M059J (cell line): ENCODE measurements at regions not wholly inside any gene's neighbourhood (a gene's known extent, or its start where the extent isn't known, plus 50 kb on each side); places are given as distances from the start of the nearest gene placed in this dataset.
"Not testable (repeated sequence)": the region's sequence is repeated elsewhere in the genome, so short reads cannot be mapped to it uniquely, and the experiment has no call there.

Experiments used
- DNase-seq: peaks from one replicate; pipeline ENCODE4 v3.0.0-alpha.2; 2012; ENCODE audit warnings: low read depth

DNA sequence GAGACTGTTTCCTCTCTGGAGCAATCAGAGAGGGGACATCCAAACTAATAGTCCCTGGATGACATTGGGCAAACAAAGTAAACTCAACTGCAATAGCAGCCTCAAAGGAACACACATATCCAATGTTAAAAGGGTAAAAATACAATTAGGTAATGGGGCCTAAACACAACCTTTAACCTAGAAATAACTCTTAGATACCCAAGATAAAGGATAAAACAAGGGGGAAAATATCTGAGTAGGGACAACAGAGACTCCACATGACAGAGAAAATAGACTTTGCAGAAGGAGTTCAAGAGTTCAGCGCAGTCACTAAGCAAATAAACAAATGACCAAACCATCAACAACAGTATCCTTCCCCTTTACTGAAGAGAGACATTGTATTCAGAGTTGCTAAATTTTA lies 149.3 kb downstream of the FBXO4 start:
- peak; percentile 19 for DNase-seq

DNA sequence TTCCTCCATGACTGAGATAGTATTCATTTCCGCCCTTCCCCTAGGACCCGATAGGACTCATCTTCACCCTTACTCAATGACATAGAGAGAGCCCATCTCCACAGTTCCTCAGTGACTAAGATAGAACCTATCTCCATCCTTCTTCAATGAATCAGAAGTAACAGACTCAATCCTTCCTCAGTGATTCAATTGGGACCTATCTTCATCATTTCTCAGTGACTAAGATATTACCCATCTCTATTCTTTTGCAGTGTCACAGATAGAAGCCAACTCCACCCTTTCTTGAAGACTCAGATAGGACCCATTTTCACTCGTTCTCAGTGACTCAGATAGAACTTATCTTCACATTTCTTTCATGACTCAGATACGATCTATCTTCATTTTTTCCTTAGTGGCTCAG lies 164.6 kb downstream of the FBXO4 start:
- no peak for DNase-seq

DNA sequence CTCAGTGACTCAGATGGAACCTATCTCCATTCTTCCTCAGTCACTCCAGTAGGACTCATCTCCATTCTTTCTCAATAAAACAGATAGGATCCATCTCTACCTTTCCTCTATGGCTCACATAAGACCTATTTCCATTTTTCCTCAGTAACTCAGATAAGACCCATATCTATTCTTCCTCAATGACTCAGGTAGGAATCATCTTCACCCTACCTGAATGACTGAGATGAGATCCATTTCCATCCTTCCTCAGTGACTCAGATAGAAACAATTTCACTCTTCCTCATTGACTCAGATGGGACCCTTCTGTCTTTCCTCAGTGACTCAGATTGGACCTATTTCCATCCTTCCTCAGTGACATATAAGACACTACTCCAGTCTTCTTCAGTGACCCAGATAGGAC lies 165.1 kb downstream of the FBXO4 start:
- DNase-seq = no peak

DNA sequence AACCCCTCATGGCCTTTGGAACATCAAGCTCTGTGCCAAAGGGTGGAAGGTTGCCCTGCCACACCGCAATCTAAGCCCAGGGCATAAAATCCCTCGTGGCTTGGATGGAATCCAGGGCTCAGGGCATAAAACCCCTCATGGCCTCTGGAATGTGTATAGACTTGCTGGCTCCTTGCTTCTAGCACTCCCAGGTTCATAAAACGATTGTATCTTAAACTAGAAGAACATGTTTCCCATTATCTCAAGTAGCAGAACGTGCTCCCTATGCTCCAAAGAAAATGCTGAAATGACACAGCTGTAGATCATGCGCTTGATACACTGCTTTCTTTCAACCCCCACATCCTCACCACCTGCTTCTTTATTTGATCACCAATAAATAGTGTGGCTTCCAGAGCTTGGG lies 174.8 kb downstream of the FBXO4 start:
- peak; percentile 18 for DNase-seq

DNA sequence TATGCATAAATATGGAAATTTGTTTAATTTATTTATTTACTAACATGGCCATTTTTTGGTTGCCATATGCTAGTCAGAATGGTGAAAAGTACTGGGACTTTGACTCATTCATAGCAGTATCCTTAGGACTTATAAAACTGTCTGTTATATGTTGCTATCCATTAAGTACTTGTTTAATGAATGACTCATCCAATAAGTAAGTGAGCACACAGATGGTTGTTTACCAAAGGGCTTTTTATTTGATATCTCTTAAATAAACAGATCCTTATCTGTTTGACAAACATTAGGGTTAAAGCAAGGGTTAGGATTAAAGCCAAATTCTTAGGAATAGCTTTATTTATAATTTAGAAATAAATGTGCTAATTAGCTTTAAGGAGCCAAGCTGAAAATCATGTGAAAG lies 183.4 kb downstream of the FBXO4 start:
- peak; percentile 55 for DNase-seq

DNA sequence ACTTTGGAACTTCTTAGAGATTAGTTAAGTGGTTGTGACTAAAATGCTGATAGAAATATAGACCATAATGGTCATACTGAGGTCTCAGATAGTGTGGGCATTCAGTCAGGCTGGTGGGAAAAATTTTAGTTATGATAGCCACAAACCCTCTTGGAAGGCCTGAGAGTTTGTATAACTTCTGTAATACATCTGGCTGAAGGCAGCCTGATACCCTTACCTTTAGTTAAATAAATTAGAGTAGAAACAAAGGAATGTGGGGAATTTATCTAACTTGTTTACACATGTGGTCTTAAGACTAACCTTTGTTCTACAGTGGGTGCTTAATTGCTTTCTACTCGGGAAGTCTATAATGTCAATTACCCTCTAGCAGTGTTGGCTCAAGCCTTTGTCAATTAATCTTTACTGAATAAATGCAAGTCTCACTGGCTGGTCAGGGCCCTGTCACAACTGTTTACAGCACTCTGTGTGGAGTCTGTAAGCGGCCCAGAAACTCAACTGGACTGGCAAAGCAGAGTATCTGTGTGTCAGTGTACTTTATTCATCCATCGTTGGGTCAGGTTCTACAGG lies 184.0 kb downstream of the FBXO4 start:
- peak; percentile 62 for DNase-seq

DNA sequence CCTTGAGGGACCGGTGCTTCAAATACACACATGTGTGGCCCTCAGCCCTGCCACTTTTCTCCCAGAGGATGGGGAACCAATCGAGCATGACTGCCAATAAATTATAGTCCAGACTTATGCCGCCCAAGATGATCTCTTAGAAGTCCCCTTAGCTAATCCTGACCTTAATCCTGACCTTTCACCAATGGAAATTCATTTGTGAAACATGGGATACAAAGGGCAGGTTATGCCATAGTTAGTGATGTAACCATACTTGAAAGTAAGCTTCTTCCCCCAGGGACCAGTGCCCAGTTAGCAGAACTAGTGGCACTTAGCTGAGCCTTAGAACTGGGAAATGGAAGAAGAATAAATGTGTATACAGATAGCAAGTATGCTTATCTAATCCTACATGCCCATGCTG lies 190.6 kb downstream of the FBXO4 start:
- not testable (repeated sequence) for DNase-seq

DNA sequence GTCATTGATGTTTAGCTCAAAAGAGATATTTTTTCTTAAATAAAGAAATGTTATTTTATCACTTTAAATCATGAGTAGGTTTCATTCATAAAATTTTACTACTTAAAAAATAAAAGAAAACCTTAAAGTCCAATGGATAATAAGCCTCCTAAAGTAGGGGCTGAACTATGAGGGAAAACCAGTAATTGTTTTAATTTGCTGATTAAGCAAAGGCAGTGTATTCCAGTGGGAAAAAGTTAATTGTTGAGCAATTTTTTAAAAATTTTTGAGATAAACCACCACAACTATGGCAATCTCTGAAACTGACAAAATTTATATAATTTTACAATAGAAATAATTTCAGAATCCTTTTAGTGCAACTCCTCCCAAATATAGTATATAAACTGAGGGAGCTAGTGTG lies 195.0 kb downstream of the FBXO4 start:
- DNase-seq = no peak

DNA sequence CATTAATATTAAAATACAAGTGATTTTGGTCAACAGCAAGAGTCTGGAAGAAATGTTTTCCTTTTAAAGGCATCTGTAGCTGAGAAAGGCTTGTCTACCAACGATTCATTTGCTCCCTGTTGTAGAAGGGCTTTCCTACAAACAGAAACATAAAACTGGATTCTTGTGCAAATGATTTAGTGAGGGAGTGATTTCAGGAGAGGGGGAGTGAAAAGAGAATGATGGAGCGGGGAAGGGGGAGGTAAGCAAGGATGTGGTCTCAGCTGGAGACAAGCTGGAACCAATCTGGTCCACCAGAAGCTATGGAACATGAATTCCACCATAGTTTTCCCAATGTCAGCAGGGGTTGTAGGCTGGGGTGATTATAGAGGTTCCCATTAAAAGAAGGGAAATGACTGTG lies 196.3 kb downstream of the FBXO4 start:
- DNase-seq = no peak

DNA sequence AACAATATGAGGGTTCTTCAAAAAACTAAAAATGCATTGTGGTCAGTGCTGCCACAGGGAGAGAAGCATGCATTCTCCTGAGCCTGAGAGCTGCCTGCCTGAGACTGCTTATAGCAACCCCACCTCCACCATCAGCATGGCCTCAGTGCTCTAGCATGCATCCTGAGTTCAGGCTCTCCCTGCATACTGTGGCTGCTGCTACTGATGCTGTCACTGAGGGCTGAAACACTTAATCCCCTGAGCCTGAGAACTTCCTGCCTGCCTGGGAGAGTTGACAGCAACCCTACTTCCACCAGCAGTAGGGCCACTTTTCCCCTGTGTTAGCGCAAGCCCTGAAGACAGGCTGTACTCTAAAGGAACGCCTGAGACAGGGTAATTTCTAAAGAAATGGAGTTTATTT lies 206.0 kb downstream of the FBXO4 start:
- no peak for DNase-seq

DNA sequence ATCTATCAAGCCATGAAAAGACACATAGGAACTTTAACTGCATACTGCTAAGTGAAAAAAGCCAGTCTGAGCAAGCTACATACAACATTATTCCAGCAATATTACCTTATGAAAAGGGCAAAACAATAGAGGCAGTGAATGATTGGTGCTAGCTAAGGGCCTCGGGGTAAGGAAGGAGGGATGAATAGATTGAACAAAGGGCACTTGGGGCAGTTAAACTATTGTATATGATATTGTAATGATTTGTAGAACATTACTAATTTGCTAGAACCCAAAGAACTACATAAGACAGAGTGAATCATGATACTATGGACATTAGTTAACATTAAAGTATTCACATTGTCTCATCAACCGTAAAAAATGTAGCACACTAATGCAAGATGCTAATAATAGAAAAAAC lies 218.3 kb downstream of the FBXO4 start:
- no peak for DNase-seq

DNA sequence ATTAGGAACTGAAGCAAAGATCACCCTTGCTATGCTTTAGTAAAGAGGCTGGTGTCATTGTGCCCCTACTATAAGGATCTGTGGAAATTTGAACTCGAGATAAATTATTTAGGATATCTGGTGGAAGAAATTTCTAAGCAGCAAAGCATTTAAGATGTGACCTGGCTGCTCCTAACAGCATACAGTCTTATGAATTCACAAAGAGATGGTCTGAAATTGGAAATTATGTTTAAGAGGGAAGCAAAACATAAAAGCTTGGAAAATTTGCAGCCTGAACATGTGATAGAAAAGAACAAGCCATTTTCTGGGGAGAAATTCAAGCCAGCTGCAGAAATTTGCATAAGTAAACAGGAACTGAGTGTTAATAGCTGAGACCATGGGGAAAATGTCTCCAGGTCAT lies 223.7 kb downstream of the FBXO4 start:
- no peak for DNase-seq

DNA sequence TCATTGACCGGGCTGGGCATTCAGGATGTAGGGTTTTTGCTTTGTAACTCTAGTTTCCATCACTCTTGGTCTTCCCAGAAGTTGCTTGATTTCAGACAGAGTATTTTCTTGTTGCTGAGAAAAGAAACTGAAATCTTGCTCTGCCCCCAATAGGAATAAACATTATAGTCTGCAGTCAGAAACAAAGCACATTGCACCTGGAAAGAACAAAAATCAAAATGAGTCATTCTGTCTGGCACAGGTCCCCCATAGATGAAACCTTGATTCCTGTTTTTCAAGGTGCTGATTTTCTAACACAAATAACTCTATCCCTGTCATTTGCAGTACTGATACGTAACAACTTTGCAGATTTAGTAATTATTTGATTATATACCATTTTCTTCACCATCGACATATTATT lies 232.1 kb downstream of the FBXO4 start:
- DNase-seq = no peak

DNA sequence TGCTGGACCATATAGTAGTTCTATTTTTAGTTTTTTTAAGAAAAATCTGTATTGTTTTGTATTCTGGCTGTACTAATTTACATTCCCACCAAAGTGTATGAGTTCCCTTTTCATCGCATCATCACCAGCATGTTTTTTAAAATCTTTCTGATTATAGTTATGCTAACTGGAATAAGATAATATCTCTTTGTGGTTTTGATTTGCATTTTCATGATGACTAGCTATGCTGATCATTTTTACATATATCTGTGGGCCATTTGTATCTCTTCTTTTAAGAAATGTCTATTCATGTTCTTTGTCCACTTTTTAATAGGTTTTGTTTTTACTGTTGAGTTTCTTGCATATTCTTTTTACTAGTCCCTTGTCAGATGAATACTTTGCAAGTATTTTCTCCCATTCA lies 238.0 kb downstream of the FBXO4 start:
- no peak for DNase-seq

DNA sequence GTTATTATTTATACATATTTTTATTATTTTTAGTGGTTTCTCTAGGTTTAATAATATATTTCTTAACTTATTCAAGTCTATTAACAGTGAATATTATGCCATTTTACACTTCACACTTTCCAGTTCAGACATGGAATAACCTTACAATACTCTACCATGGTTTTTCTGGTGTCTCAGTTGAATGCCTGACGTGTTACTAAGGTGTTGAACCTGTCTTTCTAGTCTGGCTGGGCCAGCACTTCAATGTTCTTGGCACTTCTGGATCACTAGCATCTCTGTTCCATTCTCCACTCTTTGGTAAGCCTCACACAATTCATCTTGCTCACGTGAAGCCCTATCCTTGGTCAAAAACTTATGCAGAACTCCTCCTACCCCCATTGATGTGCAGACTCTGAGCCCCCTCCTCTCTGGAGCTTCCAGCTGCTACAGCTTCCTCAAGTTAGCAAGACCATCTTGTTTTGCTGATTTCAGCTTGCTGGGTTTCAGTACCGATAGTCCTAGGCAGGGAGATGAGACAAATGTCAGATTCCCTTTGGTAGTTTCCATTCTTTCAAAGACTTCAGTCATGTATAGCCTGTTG lies 243.1 kb downstream of the FBXO4 start:
- no peak for DNase-seq

DNA sequence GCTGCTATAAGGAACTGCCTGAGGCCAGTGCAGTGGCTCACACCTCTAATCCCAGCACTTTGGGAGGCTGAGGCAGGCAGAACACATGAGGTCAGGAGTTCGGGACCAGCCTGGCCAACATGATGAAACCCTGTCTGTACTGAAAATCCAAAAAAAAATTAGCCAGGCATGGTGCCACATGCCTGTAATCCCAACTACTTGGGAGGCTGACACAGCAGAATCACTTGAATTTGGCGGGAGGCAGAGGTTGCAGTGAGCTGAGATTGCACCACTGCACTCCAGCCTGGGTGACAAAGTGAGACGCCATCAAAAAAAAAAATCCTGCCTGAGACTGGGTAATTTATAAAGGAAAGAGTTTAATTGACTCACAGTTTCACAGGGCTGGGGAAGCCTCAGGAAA lies 247.1 kb upstream of the GHR start:
- DNase-seq = not testable (repeated sequence)

DNA sequence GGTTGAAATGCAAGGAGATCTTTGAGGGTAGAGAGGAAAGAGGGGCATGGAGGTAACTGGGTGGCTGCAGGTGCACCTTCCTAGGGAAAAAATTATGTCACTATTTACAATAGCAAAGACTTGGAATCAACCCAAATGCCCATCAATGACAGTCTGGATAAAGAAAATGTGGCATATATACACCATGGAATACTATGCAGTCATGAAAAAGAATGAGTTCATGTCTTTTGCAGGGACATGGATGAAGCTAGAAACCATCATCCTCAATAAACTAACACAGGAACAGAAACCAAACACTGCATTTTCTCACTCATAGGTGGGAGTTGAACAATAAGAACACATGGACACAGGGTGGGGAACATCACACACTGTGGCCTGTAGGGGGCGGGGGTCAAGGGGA lies 243.4 kb upstream of the GHR start:
- not testable (repeated sequence) for DNase-seq

DNA sequence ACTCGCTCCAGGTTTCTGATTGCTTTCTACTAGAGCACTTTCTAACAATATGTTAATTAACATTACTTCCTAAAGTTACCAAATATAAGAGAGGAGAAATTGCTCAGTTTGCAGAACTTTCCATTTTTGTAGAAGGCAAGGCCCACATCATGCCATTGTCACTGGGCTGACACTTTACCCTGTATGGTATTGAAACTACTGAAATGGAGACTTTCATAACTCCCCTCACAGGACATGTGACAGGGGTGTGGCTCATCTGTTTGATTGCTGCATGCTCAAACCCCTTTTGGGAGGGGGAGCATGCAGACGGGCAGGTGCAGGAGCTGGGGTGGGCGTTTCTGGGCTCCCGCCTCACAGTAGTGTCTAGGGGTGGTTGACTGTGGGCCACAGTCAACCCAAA lies 206.3 kb upstream of the GHR start:
- DNase-seq = no peak

DNA sequence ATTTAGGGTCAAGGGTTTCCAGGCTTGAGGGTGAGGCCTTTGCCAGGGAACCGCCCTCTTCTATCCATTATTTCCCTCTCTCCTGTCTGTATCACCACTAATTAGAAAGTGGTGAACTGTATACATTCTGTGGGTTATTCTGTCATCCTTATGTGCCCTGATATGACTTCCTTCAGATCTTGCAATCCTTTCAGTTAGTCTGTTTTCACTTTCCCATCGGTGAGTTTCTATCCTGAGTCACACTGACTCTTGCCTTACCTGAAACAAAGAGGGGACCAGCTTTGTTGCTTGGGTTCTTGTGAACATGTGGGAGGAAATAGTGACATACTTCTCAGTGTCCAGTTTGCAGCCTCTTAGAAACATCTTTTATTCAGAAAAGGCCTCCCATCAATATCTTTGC lies 205.4 kb upstream of the GHR start:
- no peak for DNase-seq

DNA sequence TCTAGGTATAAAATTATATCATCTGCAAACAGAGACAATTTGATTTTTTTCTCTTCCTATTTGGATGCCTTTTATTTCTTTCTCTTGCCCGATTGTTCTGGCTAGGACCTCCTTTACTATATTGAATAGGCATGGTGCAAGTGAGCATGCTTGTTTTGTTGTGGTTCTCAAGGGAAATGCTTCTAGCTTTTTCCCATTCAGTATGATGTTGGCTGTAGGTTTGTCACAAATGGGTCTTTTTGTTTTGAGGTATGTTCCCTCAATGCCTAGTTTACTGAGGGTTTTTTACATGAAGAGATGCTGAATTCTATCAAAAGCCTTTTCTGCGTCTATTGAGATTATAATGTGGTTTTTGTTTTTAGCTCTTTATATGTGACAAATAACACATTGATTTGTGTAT lies 198.2 kb upstream of the GHR start:
- no peak for DNase-seq

DNA sequence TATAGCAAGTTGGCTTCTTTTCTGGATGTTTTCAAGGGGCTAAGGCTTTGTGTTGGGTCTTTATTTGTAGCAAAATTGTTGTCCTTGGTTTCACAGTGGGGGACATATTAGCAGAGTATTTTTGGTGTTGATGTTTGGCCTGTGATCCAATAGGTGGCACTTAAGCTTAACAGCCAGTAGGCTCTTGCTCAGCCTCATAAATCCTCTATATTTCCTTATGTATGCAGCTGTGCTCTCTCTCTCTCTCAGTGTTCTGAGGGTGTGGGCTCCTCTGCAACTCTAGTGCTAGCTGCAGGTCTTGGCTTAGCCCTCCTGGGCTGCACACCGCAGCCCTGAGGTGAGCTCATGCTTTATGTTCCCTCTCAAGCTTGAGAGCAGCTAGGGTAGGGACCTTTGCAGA lies 195.0 kb upstream of the GHR start:
- no peak for DNase-seq

DNA sequence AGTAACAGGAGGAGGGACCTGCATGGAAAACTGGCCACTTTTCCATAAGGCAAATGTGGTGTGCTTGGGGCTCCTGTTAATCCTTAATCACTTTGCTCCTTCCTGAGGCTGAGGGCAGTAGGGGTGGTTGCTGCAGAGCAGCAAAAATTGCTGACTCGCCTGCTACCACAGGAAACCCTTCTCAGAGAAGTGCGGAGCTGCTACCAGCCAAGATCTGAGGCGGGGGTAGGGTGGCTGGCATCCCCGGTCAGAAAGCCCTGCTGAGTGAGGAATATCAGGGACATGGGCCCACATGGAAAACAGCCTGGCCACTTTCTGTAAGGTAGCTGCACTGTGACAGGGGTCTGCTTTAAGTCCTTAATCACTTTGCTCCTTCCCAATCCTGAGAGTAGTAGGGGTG lies 192.4 kb upstream of the GHR start:
- DNase-seq = no peak

DNA sequence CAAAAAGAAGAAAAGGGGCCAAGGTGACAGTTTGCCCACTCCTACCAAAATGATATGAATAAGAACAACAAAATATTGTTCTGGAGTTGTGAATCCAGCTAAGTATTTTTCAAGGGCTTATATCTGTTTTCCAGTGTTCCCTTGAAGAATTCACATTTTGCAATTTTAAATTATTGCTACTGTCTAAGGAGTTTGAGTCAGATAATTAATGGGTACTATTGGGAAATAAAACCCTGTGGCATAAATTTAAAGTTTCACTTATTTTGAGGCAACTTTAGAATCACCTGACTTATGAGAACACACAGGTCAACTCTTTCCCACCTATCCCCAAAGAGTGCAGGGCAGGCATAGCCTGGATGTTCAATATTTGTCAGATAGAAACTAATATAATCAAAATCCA lies 188.0 kb upstream of the GHR start:
- no peak for DNase-seq

DNA sequence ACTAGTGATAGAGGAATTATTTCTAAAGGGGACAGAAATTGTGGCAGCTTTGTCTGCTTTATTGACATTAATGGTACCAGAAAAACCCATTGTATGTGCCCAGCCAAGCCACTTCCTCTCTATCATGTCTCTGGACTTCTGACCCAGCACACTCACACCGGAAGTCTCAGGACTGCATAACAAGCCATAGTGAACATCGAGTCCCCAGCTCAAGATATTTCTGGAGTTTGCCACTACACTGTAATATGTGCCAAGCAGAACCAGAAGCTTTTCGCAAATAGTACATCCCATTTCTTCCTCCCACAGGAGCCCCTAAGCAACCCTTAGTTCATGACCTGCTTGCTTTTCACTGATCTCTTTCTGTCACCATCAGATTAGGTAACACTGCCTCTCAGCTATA lies 187.4 kb upstream of the GHR start:
- no peak for DNase-seq
